ENCODE measurements at regions not wholly inside any gene's neighbourhood (a gene's known extent, or its start where the extent isn't known, plus 50 kb on each side); places are given as distances from the start of the nearest gene placed in this dataset.

GRCh38 chr2:18422432-18423165 lies 137.9 kb downstream of the RDH14 start:
- DNase-seq = no peak

DNA sequence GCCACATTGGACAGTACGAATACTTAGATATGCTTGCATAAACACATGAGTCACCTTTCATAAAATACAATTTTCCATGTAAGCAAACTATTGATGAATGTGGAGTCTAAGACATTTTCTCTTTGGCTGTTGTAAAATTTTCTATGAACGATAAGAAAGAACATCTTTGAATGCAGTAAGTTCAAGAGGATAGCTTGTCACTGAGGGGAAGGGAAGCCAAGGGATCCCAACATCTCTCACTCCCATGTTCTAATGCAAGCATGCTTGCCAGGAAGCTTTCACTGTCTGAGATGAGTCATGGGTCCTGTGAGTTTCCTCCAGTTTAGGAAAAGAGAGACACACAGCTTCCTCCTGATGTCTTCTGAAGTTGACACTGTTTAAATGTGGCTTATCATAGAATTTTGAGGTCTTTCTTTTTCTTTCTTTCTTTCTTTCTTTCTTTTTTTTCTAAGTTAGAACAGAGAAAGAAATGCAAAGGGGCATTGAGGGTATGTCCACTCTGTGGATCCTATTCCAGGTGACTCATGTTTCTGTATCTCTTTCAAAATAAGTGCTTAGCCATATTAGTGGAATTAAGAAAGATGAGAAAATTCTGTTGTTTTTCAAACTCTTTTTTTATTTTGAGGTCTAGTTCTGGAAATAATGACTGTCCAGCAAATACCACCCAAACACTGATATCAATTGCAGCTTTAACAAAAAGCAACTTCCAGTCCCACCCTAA lies 146.6 kb downstream of the RDH14 start:
- DNase-seq = no peak

DNA sequence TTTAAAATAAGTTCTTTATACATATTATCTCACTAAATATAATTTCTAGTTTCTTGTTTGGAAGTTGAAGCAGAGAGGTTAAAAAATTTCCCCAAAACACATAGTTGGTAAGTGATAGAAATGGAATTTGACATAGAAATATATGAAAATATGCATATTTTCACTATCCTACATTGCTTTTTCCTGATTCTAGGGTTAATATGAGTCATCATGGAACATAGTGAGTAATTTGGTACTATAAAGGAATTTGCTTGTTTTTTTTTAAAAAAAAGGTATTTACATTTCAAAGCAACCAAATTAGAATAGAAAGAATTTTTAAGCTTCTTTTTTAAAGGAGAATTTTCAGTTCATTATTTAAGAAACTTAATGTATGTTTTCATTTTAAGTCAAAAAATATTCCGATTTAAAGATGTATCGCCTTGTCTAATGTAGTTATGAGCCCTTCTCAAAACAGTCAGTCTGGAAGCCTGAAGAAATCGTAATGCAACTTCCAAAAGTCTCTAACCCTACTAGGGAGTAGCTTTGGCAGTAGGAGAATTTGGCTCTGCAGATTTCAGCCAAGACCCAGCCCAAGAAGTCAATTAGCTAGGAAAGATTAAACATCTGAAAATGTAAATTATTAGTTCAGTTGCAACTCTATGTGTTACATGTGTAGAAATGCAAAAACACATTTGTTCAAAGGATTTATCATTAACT lies 147.3 kb downstream of the RDH14 start:
- no peak for DNase-seq

- DNase-seq = no peak
Measured at GRCh38 chr2:18411626-18412025, 148.8 kb downstream of the RDH14 start.

DNA sequence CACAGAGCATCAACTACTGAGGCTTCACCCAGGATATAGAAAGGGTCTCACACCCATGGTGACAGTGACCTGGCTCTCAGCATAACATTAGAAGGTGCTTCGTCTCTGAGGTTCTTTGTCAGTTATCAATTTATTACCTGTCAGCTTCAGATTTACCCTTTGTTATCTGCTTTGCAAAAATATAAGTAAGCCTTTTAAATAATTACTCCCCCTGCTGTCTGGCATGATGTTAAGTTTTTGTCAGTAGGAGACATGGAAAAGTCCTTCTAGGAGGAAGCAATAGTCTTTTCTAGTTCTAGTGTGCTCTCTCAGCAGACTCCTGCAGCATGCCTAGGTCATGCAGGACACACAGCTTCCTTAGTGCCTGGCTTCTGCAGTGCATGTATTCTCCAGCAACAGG lies 149.9 kb downstream of the RDH14 start:
- no peak for DNase-seq

DNA sequence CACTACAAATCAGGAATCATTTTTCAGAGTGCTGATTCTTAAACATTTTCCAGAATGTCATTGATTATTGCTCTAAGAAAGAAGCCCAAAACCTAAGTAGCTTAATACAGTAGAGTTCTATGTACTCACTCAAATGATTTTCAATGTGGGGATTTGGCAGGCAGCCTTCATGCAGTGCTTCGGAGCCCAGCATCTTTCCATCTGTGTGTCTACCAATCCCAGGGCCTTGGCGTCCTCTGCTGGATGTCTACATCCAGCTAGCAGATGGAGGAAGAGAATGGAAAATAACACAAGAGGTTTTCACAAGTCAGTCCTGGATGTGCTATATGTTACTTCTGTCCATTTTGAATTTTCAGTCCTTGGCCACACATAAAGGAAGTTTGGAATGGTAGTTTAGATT lies 151.8 kb downstream of the RDH14 start:
- DNase-seq = no peak

DNA sequence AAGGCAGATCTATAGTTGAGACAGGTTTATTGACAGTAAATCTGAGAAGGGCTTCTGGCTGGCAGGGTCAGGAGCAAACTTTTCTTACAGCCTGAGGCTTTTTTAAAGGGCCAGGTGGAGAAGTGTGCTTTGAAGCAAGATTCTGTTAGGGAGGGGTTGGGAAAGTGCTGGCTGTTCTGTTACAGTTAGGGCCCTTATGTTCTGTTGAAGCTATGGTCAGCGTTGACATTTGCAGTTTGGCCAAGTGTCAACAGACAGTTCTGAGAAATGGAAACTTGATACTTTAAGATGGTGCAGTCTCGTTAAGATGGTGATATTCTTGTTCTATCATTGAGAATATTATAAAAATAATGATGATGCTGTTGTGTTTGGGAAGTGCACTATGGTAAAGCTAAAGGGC lies 154.2 kb downstream of the RDH14 start:
- DNase-seq = no peak

- no peak for DNase-seq
Measured at GRCh38 chr2:18404708-18405107, 155.7 kb downstream of the RDH14 start.

GRCh38 chr2:18403921-18404522 lies 156.4 kb downstream of the RDH14 start:
- no peak for DNase-seq

DNA sequence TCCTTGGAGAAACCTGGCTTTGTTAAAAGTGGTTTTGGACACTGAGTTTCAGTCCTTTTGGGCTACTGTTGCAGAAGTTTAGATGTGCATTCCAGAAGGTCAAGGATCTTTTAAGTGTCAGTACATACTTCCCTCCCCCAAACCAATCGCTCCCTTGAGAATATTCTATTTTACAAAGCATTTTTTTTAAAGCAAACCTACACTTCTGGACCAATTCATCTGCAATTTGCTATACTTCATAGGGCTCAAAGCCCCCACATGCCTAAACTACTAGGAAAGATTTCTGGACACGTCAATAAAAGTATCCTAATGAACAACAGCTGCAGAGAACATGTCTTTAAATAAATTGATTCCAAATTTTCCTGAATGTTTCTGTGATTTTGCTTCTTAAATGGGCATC lies 157.6 kb downstream of the RDH14 start:
- no peak for DNase-seq

GRCh38 chr2:18401471-18401870 lies 159.0 kb downstream of the RDH14 start:
- DNase-seq = no peak

DNA sequence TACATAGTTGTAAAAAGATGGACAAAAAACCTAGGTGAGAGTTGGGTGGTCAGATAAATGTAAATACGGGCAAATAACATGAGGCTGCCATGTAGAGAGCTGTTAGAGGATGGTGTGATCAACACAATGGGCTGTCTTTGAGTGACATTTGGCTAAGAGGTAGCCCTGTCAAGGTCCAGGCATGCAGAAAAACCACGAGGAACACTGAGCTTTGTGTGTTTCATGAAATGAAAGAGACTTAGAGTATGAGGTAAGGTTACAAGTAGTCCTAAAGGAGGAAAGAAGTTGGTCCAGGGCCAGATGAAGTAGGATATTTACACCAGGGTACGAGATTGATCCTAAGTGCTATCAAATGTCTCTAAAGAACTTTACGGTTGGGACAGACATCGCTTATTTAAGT lies 160.9 kb downstream of the RDH14 start:
- no peak for DNase-seq

DNA sequence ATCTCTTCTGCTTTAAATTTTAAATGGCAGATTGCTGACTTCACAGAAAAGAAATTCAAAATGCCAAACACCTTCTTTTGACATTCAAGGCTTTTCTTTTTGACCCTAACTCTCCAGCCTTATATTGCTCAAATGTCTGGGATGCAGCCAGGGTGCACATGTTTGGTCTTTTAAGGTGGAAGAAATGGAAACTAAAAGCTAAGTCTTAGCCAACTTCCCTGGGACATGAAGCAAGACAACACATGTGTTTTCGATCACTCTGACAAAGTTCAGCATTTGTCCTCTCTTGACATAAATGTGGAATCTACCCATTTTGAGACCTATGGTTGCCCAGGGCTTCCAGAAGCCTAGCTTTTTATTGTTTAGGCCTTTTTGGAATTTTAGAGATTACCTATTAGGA lies 161.6 kb downstream of the RDH14 start:
- DNase-seq = no peak

DNA sequence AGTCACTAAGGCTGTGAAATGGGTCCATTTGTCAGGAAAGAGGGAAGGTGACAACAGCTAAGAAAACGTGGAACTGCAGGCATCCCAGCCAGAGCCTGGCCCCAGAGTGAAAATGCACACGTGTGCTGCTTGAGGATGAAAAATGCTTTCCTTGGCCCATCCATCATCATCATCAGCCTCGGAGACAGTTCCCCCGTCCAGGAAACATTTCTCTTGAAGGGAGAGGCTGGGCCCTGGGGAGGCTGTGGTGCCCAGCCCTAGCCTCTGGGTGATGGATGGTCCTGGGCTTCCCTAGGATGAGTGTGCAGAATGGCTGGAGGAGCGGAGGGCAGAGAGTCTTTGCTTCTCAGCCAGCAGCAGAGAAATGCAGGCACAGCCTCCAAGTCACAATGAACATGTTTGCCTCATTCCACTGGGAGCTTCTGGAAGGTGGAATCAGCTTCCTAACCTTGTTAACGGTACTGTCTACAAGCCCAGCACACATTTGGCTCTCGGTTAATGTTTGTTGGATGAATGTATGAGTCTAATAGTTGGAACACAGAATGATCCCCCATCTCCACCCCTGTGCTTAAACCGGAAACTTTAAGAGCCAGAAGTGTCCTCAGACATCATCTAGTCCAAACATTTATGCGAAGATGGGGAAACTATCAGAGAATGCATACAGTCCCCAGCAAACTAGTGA lies 164.0 kb downstream of the RDH14 start:
- DNase-seq = no peak

GRCh38 chr2:18395555-18395954 lies 164.9 kb downstream of the RDH14 start:
- no peak for DNase-seq

DNA sequence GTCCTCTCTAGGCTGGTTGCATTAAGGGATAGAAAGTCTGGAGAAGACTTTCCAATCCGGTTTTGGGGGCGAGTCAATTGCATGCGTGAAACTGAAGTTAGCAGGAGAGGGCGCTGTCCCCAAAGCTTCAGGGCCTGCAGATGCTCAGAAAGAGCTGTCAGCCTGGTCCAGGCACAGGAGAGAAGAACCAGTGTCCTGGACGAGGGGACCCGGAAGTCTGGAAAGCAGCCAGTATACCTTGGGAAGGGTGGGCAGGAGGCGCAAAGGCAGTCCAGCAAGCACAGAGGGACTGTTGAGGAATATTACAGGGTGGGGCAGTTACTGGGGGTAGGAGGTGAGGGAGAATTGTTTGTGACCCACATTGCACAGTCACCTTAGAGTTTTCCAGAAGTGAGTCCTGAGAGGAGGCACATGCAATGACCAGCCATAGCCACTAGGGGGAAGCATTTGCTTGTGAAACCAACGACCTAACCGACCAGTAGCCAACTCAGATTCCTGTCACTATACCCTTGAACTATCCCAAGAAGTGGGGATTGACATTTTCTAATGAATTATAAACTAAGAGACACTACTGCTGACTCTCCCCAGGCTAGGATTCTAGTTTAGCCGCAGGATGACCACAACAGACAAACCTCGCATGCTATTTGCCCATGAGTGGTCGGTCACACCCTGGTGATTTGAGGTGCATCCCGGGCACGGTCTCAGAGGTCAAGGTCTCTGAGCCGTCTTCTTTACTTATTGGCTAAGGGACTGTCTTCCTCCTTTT lies 172.8 kb downstream of the RDH14 start:
- peak; percentile 60 for DNase-seq

GRCh38 chr2:18384242-18384641 lies 176.2 kb downstream of the RDH14 start:
- DNase-seq = no peak

GRCh38 chr2:18381386-18381785 lies 179.1 kb downstream of the RDH14 start:
- no peak for DNase-seq

- DNase-seq = no peak
Measured at GRCh38 chr2:18380321-18380720, 180.1 kb downstream of the RDH14 start.

DNA sequence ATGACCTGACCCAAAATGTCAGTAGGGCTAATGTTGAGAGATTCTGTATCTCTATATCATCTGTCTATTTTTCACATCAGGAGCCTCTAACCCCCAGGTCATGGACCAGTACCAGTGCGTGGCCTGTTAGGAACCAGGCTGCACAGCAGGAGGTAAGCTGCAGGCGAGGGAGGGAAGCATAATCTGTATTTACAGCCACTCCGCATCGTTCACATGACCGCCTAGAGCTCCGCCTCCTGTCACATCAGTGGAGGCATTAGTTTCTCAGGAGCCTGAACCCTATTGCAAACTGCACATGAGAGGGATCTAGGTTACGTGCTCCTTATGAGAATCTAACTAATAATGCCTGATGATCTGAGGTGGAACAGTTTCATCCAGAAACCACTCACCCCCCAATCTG lies 180.6 kb downstream of the RDH14 start:
- DNase-seq = no peak

- DNase-seq = no peak
Measured at GRCh38 chr2:18378020-18378653, 182.3 kb downstream of the RDH14 start.

GRCh38 chr2:18376936-18377335 lies 183.5 kb downstream of the RDH14 start:
- no peak for DNase-seq
